ENCODE measurements at regions not wholly inside any gene's neighbourhood (a gene's known extent, or its start where the extent isn't known, plus 50 kb on each side); places are given as distances from the start of the nearest gene placed in this dataset.

DNA sequence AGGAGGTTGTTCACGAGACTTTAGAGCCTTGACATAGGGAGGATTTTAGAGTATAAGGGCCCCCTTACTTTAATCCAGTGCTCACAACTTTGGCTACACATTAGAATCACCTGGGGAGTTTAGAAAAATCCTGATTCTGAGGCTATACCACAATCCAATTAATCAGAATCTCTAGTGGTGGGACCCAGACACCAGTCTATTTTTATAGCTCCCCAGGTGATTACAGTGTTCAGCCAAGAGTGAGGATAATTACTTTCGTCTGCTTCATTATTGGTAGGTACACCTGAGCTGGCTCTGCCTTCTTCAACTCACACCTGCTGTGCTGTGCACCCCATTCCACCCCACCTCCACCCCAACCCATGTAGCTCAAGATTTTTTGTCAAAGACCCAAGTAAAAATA, 141.3 kb upstream of the EPB41L4A start:
- Mint-ChIP-seq H3K27me3 (ENCODE audit: low read depth) (peaks cover 5% of the 10 kb centered on the region), H3K4me1 (peaks cover 12% of the 10 kb centered on the region), H3K4me3 (no peak overlapping the region), H3K9me3 (peaks cover 54% of the 10 kb centered on the region), H3K27ac (no peak overlapping the region), H3K36me3 (peaks cover 39% of the 10 kb centered on the region)
- DNase-seq (ENCODE audit: low spot score) (no peak), ATAC-seq (no peak)
- TF ChIP-seq NR3C1 (CRISPR knock-in tag; conservative IDR thresholded peaks at IDR 0.05; ENCODE audit: low read depth) (no peak), ZNF263 (CRISPR knock-in tag; IDR thresholded peaks at IDR 0.05; ENCODE audit: low read depth) (no peak), FOXJ3 (CRISPR knock-in tag; IDR thresholded peaks at IDR 0.05; ENCODE audit: borderline replicate concordance) (no peak), ZNF138 (CRISPR knock-in tag; conservative IDR thresholded peaks at IDR 0.05) (no peak), TEAD4 (CRISPR knock-in tag; IDR thresholded peaks at IDR 0.05) (no peak), ZNF219 (CRISPR knock-in tag; IDR thresholded peaks at IDR 0.05; ENCODE audit: borderline replicate concordance) (no peak), ZNF317 (CRISPR knock-in tag; IDR thresholded peaks at IDR 0.05; ENCODE audit: borderline replicate concordance, low read depth) (no peak)
- TF ChIP-seq, protein P1, sequence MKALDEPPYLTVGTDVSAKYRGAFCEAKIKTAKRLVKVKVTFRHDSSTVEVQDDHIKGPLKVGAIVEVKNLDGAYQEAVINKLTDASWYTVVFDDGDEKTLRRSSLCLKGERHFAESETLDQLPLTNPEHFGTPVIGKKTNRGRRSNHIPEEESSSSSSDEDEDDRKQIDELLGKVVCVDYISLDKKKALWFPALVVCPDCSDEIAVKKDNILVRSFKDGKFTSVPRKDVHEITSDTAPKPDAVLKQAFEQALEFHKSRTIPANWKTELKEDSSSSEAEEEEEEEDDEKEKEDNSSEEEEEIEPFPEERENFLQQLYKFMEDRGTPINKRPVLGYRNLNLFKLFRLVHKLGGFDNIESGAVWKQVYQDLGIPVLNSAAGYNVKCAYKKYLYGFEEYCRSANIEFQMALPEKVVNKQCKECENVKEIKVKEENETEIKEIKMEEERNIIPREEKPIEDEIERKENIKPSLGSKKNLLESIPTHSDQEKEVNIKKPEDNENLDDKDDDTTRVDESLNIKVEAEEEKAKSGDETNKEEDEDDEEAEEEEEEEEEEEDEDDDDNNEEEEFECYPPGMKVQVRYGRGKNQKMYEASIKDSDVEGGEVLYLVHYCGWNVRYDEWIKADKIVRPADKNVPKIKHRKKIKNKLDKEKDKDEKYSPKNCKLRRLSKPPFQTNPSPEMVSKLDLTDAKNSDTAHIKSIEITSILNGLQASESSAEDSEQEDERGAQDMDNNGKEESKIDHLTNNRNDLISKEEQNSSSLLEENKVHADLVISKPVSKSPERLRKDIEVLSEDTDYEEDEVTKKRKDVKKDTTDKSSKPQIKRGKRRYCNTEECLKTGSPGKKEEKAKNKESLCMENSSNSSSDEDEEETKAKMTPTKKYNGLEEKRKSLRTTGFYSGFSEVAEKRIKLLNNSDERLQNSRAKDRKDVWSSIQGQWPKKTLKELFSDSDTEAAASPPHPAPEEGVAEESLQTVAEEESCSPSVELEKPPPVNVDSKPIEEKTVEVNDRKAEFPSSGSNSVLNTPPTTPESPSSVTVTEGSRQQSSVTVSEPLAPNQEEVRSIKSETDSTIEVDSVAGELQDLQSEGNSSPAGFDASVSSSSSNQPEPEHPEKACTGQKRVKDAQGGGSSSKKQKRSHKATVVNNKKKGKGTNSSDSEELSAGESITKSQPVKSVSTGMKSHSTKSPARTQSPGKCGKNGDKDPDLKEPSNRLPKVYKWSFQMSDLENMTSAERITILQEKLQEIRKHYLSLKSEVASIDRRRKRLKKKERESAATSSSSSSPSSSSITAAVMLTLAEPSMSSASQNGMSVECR (CRISPR knock-in tag; IDR thresholded peaks at IDR 0.05; ENCODE audit: borderline replicate concordance) = no peak
- TF ChIP-seq, protein P2, sequence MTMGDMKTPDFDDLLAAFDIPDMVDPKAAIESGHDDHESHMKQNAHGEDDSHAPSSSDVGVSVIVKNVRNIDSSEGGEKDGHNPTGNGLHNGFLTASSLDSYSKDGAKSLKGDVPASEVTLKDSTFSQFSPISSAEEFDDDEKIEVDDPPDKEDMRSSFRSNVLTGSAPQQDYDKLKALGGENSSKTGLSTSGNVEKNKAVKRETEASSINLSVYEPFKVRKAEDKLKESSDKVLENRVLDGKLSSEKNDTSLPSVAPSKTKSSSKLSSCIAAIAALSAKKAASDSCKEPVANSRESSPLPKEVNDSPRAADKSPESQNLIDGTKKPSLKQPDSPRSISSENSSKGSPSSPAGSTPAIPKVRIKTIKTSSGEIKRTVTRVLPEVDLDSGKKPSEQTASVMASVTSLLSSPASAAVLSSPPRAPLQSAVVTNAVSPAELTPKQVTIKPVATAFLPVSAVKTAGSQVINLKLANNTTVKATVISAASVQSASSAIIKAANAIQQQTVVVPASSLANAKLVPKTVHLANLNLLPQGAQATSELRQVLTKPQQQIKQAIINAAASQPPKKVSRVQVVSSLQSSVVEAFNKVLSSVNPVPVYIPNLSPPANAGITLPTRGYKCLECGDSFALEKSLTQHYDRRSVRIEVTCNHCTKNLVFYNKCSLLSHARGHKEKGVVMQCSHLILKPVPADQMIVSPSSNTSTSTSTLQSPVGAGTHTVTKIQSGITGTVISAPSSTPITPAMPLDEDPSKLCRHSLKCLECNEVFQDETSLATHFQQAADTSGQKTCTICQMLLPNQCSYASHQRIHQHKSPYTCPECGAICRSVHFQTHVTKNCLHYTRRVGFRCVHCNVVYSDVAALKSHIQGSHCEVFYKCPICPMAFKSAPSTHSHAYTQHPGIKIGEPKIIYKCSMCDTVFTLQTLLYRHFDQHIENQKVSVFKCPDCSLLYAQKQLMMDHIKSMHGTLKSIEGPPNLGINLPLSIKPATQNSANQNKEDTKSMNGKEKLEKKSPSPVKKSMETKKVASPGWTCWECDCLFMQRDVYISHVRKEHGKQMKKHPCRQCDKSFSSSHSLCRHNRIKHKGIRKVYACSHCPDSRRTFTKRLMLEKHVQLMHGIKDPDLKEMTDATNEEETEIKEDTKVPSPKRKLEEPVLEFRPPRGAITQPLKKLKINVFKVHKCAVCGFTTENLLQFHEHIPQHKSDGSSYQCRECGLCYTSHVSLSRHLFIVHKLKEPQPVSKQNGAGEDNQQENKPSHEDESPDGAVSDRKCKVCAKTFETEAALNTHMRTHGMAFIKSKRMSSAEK (CRISPR knock-in tag; IDR thresholded peaks at IDR 0.05; ENCODE audit: borderline replicate concordance) = no peak
- TF ChIP-seq, protein P3, sequence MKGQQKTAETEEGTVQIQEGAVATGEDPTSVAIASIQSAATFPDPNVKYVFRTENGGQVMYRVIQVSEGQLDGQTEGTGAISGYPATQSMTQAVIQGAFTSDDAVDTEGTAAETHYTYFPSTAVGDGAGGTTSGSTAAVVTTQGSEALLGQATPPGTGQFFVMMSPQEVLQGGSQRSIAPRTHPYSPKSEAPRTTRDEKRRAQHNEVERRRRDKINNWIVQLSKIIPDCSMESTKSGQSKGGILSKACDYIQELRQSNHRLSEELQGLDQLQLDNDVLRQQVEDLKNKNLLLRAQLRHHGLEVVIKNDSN (CRISPR knock-in tag; IDR thresholded peaks at IDR 0.05) = no peak
- ChIA-PET CTCF (no interaction called here), POLR2A (no interaction called here)

DNA sequence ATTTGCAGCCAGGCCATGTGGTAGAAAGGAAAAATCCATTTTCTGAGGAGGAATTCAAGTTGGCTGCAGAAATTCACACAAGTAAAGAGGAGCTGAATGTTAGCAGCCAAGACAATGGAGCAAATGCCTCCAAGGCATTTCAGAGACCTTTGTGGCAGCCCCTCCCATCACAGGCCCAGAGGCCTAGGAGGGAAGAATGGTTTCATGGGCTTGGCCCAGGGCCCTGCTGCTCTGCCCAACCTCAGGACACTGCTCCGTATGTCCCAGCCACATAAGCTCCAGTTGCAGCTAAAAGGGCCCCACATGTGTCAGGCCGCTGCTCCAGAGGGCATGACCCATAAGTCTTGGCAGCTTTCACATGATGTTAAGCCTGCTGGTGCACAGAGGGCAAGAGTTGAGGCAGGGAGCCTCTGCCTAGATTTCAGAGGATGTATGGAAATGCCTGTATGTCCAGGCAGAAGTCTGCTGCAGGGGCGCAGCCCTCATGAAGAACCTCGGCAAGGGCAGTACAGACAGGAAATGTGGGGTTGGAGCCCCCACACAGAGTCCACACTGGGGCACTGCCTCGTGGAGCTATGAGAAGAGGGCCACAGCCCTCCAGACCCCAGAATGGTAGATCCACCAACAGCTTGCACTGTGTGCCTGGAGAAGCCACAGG, 144.2 kb upstream of the EPB41L4A start:
- ATAC-seq (no peak), DNase-seq (ENCODE audit: low spot score) (no peak)
- ChIA-PET CTCF (no interaction called here), POLR2A (no interaction called here)
- Mint-ChIP-seq H3K36me3 (peaks cover 39% of the 10 kb centered on the region), H3K27ac (no peak overlapping the region), H3K4me3 (no peak overlapping the region), H3K27me3 (ENCODE audit: low read depth) (peaks cover 5% of the 10 kb centered on the region), H3K9me3 (peaks cover 63% of the 10 kb centered on the region), H3K4me1 (peaks cover 12% of the 10 kb centered on the region)
- TF ChIP-seq RORB (CRISPR knock-in tag; IDR thresholded peaks at IDR 0.05) (no peak), SMAD4 (CRISPR knock-in tag; IDR thresholded peaks at IDR 0.05) (no peak), NFYB (CRISPR knock-in tag; conservative IDR thresholded peaks at IDR 0.05; ENCODE audit: low read depth) (no peak), PRRX2 (CRISPR knock-in tag; IDR thresholded peaks at IDR 0.05) (no peak), ZNF317 (CRISPR knock-in tag; IDR thresholded peaks at IDR 0.05; ENCODE audit: borderline replicate concordance, low read depth) (no peak), CREB1 (CRISPR knock-in tag; IDR thresholded peaks at IDR 0.05) (no peak), FOXJ3 (CRISPR knock-in tag; IDR thresholded peaks at IDR 0.05; ENCODE audit: borderline replicate concordance) (no peak), NFATC4 (CRISPR knock-in tag; IDR thresholded peaks at IDR 0.05) (no peak)
- TF ChIP-seq, protein P4, sequence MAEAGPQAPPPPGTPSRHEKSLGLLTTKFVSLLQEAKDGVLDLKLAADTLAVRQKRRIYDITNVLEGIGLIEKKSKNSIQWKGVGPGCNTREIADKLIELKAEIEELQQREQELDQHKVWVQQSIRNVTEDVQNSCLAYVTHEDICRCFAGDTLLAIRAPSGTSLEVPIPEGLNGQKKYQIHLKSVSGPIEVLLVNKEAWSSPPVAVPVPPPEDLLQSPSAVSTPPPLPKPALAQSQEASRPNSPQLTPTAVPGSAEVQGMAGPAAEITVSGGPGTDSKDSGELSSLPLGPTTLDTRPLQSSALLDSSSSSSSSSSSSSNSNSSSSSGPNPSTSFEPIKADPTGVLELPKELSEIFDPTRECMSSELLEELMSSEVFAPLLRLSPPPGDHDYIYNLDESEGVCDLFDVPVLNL (CRISPR knock-in tag; IDR thresholded peaks at IDR 0.05; ENCODE audit: borderline replicate concordance, low read depth) = no peak
- TF ChIP-seq, protein P3 (CRISPR knock-in tag; IDR thresholded peaks at IDR 0.05) = no peak
- TF ChIP-seq, protein P5, sequence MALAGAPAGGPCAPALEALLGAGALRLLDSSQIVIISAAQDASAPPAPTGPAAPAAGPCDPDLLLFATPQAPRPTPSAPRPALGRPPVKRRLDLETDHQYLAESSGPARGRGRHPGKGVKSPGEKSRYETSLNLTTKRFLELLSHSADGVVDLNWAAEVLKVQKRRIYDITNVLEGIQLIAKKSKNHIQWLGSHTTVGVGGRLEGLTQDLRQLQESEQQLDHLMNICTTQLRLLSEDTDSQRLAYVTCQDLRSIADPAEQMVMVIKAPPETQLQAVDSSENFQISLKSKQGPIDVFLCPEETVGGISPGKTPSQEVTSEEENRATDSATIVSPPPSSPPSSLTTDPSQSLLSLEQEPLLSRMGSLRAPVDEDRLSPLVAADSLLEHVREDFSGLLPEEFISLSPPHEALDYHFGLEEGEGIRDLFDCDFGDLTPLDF (CRISPR knock-in tag; IDR thresholded peaks at IDR 0.05) = no peak

Data from WTC11 (cell line).